ENCODE measurements at regions not wholly inside any gene's neighbourhood (a gene's known extent, or its start where the extent isn't known, plus 50 kb on each side); places are given as distances from the start of the nearest gene placed in this dataset.
"Not testable (repeated sequence)": the region's sequence is repeated elsewhere in the genome, so short reads cannot be mapped to it uniquely, and the experiment has no call there.

DNA sequence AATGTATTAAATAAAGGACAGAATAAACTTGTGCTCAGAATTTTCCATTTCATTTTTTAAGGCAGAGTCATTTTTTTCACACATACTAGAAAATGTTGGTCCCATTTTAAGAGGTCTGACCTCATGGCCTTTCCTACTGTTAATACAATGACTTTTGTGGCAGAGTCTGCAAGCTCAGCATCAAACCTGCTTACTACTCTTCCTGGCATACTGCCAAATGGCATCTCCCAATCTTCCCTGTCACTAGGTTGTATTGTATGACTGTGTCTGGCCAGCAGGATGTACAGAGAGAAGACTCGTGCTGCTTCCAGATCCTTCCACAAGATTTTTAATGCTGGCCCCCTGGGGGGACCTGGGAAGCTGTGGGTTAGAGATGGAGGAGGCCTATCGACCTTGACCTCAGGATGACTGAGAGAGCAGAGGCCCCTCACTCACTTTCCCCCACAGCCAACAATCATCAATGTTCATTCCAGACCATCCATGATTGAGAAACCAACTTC, 64.7 kb downstream of the BARX1 start:
- Histone ChIP-seq H3K4me3 (no peak overlapping the region), H3K36me3 (no peaks in the 10 kb centered on the region), H3K27me3 (no peaks in the 10 kb centered on the region), H3K27ac (no peak overlapping the region), H3K4me1 (no peaks in the 10 kb centered on the region), H3K9me3 (no peaks in the 10 kb centered on the region)
- DNase-seq (no peak), ATAC-seq (no peak)
- intact Hi-C loops (cut with DNase I) = no loop called here
- TF ChIP-seq, protein P1, sequence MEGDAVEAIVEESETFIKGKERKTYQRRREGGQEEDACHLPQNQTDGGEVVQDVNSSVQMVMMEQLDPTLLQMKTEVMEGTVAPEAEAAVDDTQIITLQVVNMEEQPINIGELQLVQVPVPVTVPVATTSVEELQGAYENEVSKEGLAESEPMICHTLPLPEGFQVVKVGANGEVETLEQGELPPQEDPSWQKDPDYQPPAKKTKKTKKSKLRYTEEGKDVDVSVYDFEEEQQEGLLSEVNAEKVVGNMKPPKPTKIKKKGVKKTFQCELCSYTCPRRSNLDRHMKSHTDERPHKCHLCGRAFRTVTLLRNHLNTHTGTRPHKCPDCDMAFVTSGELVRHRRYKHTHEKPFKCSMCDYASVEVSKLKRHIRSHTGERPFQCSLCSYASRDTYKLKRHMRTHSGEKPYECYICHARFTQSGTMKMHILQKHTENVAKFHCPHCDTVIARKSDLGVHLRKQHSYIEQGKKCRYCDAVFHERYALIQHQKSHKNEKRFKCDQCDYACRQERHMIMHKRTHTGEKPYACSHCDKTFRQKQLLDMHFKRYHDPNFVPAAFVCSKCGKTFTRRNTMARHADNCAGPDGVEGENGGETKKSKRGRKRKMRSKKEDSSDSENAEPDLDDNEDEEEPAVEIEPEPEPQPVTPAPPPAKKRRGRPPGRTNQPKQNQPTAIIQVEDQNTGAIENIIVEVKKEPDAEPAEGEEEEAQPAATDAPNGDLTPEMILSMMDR (IDR thresholded peaks at IDR 0.05) = no peak

DNA sequence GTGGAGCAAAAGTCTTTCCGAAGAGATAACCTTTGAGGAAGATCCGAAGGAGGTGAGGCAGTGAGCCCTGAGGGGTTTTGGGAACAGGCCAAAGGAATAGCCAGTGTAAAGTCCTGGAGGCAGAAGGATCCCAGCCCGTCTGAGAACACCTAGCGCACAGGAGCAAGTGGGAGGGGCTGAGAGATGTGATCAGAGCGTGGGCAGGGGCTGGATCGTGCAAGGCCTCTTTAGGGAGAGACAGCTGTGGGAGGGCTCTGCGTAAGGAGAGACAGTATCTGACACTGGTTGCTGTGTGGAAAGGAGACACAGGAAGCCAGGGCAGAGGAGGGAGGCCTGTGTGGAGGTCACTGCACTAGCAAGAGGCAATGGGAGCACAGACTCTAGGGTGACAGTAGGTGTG, 68.2 kb downstream of the BARX1 start:
- Histone ChIP-seq H3K36me3 (no peaks in the 10 kb centered on the region), H3K27me3 (no peaks in the 10 kb centered on the region), H3K9me3 (no peaks in the 10 kb centered on the region), H3K4me1 (no peaks in the 10 kb centered on the region), H3K4me3 (no peak overlapping the region), H3K27ac (no peak overlapping the region)
- TF ChIP-seq, protein P1 (IDR thresholded peaks at IDR 0.05) = no peak
- no peak for ATAC-seq
- DNase-seq = no peak
- intact Hi-C loops (cut with DNase I) = no loop called here

DNA sequence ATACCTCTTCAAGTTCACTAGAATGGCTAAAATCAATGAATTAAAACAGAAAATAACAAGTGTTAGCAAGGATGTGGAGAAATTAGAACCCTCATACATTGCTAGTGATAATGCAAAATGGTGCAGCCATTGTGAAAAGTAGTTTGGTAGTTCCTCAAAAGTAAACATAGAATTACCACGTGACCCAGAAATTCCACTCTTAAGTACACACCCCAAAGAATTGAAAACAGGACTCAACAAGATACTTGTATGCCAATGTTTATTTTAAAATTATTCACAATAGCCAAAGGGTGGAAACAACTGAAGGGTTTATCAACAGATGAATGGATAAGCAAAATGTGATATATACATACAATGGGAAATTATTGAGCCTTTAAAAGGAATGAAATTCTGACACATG, 70.3 kb downstream of the BARX1 start:
- no peaks in the 10 kb centered on the region for H3K4me1 ChIP-seq
- H3K9me3 ChIP-seq = no peaks in the 10 kb centered on the region
- TF ChIP-seq, protein P1 (IDR thresholded peaks at IDR 0.05) = no peak
- intact Hi-C loops (cut with DNase I) = no loop called here
- DNase-seq (no peak), ATAC-seq (no peak)
- no peak overlapping the region for H3K27ac ChIP-seq
- no peaks in the 10 kb centered on the region for H3K36me3 ChIP-seq
- H3K4me3 ChIP-seq = no peak overlapping the region
- H3K27me3 ChIP-seq = no peaks in the 10 kb centered on the region

DNA sequence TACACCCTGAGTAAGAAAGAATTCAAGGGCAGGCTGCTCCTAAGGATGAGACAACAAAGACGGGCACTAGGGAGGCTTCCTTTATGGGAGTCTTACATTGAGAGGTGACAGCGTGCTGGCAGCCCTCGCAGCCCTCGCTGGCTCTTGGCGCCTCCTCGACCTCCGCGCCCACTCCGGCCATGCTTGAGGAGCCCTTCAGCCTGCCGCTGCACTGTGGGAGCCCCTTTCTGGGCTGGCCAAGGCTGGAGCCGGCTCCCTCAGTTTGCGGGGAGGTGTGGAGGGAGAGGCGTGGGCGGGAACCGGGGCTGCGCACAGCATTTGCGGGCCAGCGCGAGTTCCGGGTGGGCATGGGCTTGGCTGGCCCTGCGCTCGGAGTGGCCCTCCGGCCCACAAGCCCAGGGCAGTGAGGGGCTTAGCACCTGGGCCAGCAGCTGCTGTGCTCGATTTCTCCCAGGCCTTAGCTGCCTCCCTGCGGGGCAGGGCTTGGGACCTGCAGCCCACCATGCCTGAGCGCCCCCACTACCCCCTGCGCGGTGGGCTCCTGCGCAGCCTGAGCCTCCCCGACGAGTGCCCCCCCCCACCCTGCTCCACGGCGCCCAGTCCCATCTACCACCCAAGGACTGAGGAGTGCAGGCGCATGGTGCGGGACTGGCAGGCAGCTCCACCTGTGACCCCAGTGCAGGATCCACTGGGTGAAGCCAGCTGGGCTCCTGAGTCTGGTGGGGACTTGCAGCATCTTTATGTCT, 75.3 kb downstream of the BARX1 start:
- H3K4me3 ChIP-seq; H3K27ac ChIP-seq; ATAC-seq; H3K4me1 ChIP-seq; intact Hi-C loops (cut with DNase I); DNase-seq; H3K9me3 ChIP-seq; H3K36me3 ChIP-seq; H3K27me3 ChIP-seq: not testable (repeated sequence)

DNA sequence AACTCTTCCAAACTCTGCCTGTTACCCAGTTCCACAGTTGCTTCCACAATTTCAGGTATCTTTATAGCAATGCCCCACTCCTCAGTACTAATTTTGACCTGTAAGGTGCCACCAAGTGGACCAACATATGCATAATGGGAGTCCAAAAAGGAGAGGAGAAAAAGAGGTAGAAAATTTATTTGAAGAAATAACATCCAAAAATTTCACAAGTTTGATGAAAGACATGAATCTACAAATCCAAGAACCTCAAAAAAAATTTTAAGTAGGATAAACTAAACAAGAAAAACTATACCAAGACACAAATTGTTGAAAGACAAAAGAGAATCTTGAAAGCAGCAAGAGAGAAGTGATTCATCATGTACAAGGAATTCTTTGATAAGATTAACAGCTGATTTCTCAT, 79.8 kb downstream of the BARX1 start:
- ATAC-seq (no peak), DNase-seq (no peak)
- Histone ChIP-seq H3K27me3 (no peaks in the 10 kb centered on the region), H3K36me3 (no peaks in the 10 kb centered on the region), H3K4me1 (no peaks in the 10 kb centered on the region), H3K9me3 (peaks cover 19% of the 10 kb centered on the region), H3K4me3 (no peak overlapping the region), H3K27ac (no peak overlapping the region)
- TF ChIP-seq, protein P1 (IDR thresholded peaks at IDR 0.05) = no peak
- intact Hi-C loops (cut with DNase I) = no loop called here

DNA sequence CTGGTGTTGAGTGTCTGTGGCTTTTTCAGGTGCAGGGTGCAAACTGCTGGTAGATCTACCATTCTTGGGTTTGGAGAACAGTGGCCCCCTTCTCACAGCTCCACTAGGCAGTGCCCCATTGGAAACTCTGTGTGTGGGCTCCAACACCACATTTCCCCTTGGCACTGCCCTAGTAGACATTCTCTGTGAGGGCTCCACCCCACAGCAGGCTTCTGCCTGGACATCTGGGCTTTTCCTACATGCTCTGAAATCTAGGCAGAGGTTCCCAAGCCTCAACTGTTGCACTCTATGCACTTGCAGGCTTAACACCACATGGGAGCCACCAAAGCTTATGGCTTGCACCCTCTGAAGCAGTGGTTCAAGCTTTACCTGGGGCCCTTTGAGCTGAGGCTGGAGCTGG, 80.9 kb downstream of the BARX1 start:
- intact Hi-C loops (cut with DNase I) = no loop called here
- Histone ChIP-seq H3K4me3 (no peak overlapping the region), H3K4me1 (no peaks in the 10 kb centered on the region), H3K27ac (no peak overlapping the region), H3K27me3 (no peaks in the 10 kb centered on the region), H3K36me3 (no peaks in the 10 kb centered on the region), H3K9me3 (peaks cover 19% of the 10 kb centered on the region)
- ATAC-seq (no peak), DNase-seq (no peak)
- TF ChIP-seq, protein P1 (IDR thresholded peaks at IDR 0.05) = no peak
